CMK (cell line): ENCODE measurements at regions not wholly inside any gene's neighbourhood (a gene's known extent, or its start where the extent isn't known, plus 50 kb on each side); places are given as distances from the start of the nearest gene placed in this dataset.
"Not testable (repeated sequence)": the region's sequence is repeated elsewhere in the genome, so short reads cannot be mapped to it uniquely, and the experiment has no call there.

Experiments used
- DNase-seq: peaks from one replicate; pipeline ENCODE4 v3.0.0-alpha.2; 2010; ENCODE audit warnings: low read depth

GRCh38 chr4:38483628-38484027, 180.4 kb upstream of the KLF3 start:
- not testable (repeated sequence) for DNase-seq

GRCh38 chr4:38489011-38489861, 174.8 kb upstream of the KLF3 start:
- DNase-seq, result no peak

- DNase-seq, result no peak
These were observed 173.9 kb upstream of the KLF3 start for GRCh38 chr4:38489924-38490639.

- no peak for DNase-seq
These were observed 173.1 kb upstream of the KLF3 start for GRCh38 chr4:38490753-38491446.

GRCh38 chr4:38491854-38492478, 172.0 kb upstream of the KLF3 start:
- no peak for DNase-seq

- no peak for DNase-seq
These were observed 170.9 kb upstream of the KLF3 start for GRCh38 chr4:38493066-38493465.

- no peak for DNase-seq
These were observed 168.6 kb upstream of the KLF3 start for GRCh38 chr4:38495446-38495845.

GRCh38 chr4:38497121-38497520, 166.9 kb upstream of the KLF3 start:
- no peak for DNase-seq

- DNase-seq, result no peak
These were observed 164.9 kb upstream of the KLF3 start for GRCh38 chr4:38499101-38499500.

GRCh38 chr4:38500433-38500832, 163.6 kb upstream of the KLF3 start:
- DNase-seq, result no peak

- no peak for DNase-seq
These were observed 162.3 kb upstream of the KLF3 start for GRCh38 chr4:38501698-38502097.

GRCh38 chr4:38503689-38504395, 160.2 kb upstream of the KLF3 start:
- DNase-seq, result no peak

GRCh38 chr4:38504396-38504715, 159.6 kb upstream of the KLF3 start:
- DNase-seq, result no peak

- DNase-seq, result no peak
These were observed 154.4 kb upstream of the KLF3 start for GRCh38 chr4:38509551-38509950.

GRCh38 chr4:38510201-38510600, 153.8 kb upstream of the KLF3 start:
- no peak for DNase-seq

- no peak for DNase-seq
These were observed 152.3 kb upstream of the KLF3 start for GRCh38 chr4:38511702-38512101.

- DNase-seq, result no peak
These were observed 151.2 kb upstream of the KLF3 start for GRCh38 chr4:38512840-38513239.

- no peak for DNase-seq
These were observed 149.4 kb upstream of the KLF3 start for GRCh38 chr4:38514465-38515146.

GRCh38 chr4:38516190-38516589, 147.8 kb upstream of the KLF3 start:
- DNase-seq, result no peak

GRCh38 chr4:38519666-38520065, 144.3 kb upstream of the KLF3 start:
- no peak for DNase-seq

- DNase-seq, result no peak
These were observed 140.9 kb upstream of the KLF3 start for GRCh38 chr4:38523054-38523453.
